ENCODE measurements at regions not wholly inside any gene's neighbourhood (a gene's known extent, or its start where the extent isn't known, plus 50 kb on each side); places are given as distances from the start of the nearest gene placed in this dataset.
"Not testable (repeated sequence)": the region's sequence is repeated elsewhere in the genome, so short reads cannot be mapped to it uniquely, and the experiment has no call there.

DNA sequence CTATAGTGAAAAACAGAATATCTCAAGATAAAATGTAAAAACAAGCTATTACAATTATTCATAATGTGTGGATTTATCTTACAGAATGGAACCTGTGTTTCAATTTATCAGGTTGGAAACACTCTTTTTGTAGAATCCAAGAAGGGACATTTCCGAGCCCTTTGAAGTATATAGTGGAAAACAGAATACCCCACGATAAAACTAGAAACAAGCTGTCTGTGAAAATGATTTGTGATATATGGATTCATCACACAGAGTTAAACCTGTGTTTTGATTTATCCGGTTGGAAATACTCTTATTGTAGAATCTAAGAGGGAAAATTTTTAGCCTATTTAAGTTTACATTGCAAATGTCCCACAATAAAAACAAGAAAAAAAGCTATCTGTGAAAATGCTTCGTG lies 388.2 kb downstream of the PRDM9 start:
- CTCF ChIA-PET = no interaction called here

DNA sequence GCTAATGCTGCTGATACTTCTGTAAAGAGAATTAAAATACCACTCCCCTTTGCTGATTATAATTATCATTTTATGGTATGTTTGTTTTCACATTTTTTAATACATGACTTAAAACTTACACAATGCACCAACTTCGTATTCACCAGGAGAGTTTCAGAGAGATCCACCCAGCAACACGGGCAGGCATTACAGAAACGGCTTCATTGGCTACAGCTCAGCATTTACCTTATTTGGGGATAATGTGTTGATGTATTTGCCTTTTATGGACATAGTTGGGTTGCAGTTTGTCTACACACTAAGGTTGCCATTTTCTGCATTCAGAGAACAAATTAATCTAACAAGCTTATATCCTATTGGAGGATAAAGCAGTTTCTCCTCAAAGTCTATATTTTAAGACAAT lies 423.6 kb downstream of the PRDM9 start:
- Histone ChIP-seq H3K4me3 (ENCODE audit: low read depth, low read length) (no peak overlapping the region), H3K27me3 (ENCODE audit: control insufficient read depth, insufficient read depth, low read length) (no peaks in the 10 kb centered on the region), H3K36me3 (ENCODE audit: control insufficient read depth, insufficient read depth, low read length) (no peaks in the 10 kb centered on the region)
- DNase-seq (ENCODE audit: low read depth) = no peak
- POLR2A ChIA-PET = no interaction called here
- TF ChIP-seq, protein P1, sequence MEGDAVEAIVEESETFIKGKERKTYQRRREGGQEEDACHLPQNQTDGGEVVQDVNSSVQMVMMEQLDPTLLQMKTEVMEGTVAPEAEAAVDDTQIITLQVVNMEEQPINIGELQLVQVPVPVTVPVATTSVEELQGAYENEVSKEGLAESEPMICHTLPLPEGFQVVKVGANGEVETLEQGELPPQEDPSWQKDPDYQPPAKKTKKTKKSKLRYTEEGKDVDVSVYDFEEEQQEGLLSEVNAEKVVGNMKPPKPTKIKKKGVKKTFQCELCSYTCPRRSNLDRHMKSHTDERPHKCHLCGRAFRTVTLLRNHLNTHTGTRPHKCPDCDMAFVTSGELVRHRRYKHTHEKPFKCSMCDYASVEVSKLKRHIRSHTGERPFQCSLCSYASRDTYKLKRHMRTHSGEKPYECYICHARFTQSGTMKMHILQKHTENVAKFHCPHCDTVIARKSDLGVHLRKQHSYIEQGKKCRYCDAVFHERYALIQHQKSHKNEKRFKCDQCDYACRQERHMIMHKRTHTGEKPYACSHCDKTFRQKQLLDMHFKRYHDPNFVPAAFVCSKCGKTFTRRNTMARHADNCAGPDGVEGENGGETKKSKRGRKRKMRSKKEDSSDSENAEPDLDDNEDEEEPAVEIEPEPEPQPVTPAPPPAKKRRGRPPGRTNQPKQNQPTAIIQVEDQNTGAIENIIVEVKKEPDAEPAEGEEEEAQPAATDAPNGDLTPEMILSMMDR (IDR thresholded peaks at IDR 0.05; ENCODE audit: insufficient read depth, low read depth, low read length) = no peak
- CTCF ChIA-PET = no interaction called here

More for the DNA sequence above, 388.2 kb downstream of the PRDM9 start:
- H3K36me3 ChIP-seq (ENCODE audit: control insufficient read depth, insufficient read depth, low read length) = no peaks in the 10 kb centered on the region
- no peaks in the 10 kb centered on the region for H3K27me3 ChIP-seq (ENCODE audit: control insufficient read depth, insufficient read depth, low read length)
- no peak overlapping the region for H3K4me3 ChIP-seq (ENCODE audit: low read depth, low read length)
- no peak for DNase-seq (ENCODE audit: low read depth)
- POLR2A ChIA-PET = no interaction called here
- TF ChIP-seq, protein P1 (IDR thresholded peaks at IDR 0.05; ENCODE audit: insufficient read depth, low read depth, low read length) = no peak

DNA sequence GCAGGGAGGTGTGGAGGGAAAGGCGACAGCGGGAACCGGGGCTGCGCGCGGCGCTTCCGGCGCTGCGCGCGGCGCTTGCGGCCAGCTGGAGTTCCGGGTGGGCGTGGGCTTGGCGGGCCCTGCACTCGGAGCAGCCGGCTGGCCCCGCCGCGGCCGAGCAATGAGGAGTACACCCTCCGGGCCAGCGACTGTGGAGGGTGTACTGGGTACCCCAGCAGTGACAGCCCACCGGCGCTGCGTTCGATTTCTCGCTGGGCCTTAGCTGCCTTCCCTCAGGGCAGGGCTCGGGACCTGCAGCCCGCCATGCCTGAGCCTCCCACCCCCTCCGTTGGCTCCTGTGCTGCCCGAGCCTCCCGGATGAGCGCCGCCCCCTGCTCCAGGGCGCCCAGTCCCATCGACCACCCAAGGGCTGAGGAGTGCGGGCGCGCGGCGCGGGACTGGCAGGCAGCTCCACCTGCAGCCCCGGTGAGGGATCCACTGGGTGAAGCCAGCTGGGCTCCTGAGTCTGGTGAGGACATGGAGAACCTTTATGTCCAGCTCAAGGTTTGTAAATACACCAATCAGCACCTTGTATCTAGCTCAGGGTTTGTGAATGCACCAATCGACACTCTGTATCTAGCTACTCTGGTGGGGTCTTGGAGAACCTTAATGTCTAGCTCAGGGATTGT lies 444.0 kb downstream of the PRDM9 start:
- H3K4me3 ChIP-seq (ENCODE audit: low read depth, low read length) = peak overlapping the region; percentile 36
- POLR2A ChIA-PET; H3K36me3 ChIP-seq (ENCODE audit: control insufficient read depth, insufficient read depth, low read length); H3K27me3 ChIP-seq (ENCODE audit: control insufficient read depth, insufficient read depth, low read length); DNase-seq (ENCODE audit: low read depth): not testable (repeated sequence)
- CTCF ChIA-PET = interaction anchor here (0.5 kb wide), 1 partner anchor 43 kb away, joined by 4 read pairs; no protein-coding TSS in a partner anchor

DNA sequence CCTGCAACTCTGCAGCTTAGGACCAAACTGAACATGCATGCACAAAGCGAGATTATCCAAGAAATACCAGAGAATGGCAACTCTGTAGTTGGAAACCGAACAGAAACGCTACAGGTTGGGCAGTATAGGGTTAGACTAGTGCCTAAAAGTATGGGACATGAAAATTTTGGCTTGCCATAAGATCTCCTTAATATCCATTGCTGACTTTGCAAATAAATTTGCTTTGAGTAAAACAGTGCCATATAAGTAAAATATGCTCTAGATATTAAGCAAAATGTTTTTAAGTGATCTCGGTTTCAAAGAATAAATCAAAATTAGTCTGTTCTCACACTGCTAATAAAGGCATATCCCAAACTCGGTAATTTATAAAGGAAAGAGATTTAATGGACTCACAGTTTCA lies 456.0 kb downstream of the PRDM9 start:
- DNase-seq (ENCODE audit: low read depth) = no peak
- POLR2A ChIA-PET = no interaction called here
- no peaks in the 10 kb centered on the region for H3K36me3 ChIP-seq (ENCODE audit: control insufficient read depth, insufficient read depth, low read length)
- TF ChIP-seq, protein P1 (IDR thresholded peaks at IDR 0.05; ENCODE audit: insufficient read depth, low read depth, low read length) = no peak
- no peaks in the 10 kb centered on the region for H3K27me3 ChIP-seq (ENCODE audit: control insufficient read depth, insufficient read depth, low read length)
- H3K4me3 ChIP-seq (ENCODE audit: low read depth, low read length) = no peak overlapping the region
- CTCF ChIA-PET = no interaction called here

DNA sequence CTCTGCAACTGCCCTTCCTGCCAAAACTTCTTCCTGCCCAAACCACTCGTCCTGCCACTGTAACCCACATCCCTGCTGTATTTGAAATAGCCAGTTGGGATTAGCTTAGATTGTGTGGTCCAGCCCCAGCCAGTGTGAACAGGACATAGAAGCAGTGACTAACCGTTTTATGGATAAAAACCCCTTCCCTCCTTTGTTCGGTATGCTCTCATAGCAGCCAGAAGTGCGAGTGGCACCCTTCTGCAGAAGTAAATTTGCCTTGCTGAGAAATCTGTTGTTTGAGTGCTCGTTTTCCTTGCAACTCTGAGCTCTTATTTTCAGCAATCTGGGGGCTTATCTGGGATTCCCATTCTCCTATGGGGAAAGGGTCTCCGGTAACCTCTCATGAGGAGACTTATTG lies 470.0 kb downstream of the PRDM9 start:
- Histone ChIP-seq H3K36me3 (ENCODE audit: control insufficient read depth, insufficient read depth, low read length) (no peaks in the 10 kb centered on the region), H3K4me3 (ENCODE audit: low read depth, low read length) (no peak overlapping the region), H3K27me3 (ENCODE audit: control insufficient read depth, insufficient read depth, low read length) (no peaks in the 10 kb centered on the region)
- TF ChIP-seq, protein P1 (IDR thresholded peaks at IDR 0.05; ENCODE audit: insufficient read depth, low read depth, low read length) = no peak
- CTCF ChIA-PET = no interaction called here
- POLR2A ChIA-PET = no interaction called here
- no peak for DNase-seq (ENCODE audit: low read depth)

DNA sequence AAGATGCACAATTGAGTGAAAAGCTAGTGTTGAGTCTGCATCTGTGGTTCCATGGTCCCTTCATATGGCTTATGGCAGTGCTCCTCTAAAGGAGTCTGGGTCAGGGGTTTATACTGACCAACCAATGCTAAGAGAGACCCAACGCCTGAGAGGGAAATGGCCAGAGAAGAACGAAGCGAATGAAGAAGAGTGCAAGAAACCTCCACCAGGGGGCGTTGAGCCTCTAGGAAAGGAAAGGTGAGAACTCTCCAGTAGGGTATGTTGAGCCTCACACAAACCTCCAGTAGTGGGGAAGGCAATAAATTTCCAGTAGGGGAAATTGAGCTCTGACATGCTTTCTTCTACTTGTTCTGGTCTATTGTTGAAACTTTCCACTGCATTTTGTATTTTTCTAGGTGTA lies 470.6 kb downstream of the PRDM9 start:
- TF ChIP-seq, protein P1 (IDR thresholded peaks at IDR 0.05; ENCODE audit: insufficient read depth, low read depth, low read length) = no peak
- POLR2A ChIA-PET = no interaction called here
- CTCF ChIA-PET = no interaction called here

More for the DNA sequence above, 470.6 kb downstream of the PRDM9 start:
- Histone ChIP-seq H3K27me3 (ENCODE audit: control insufficient read depth, insufficient read depth, low read length) (no peaks in the 10 kb centered on the region), H3K4me3 (ENCODE audit: low read depth, low read length) (no peak overlapping the region), H3K36me3 (ENCODE audit: control insufficient read depth, insufficient read depth, low read length) (no peaks in the 10 kb centered on the region)
- DNase-seq (ENCODE audit: low read depth) = no peak
